PC-9 (cell line): ENCODE measurements at regions not wholly inside any gene's neighbourhood (a gene's known extent, or its start where the extent isn't known, plus 50 kb on each side); places are given as distances from the start of the nearest gene placed in this dataset.

Experiments
- CTCF ChIP-seq: fragments of 200-600 bp; sonication (generic); conservative IDR thresholded peaks from 2 replicates; pipeline ENCODE4 v1.6.1; 2017; ENCODE audit warnings: mixed run types, antibody characterized with exemption, mild to moderate bottlenecking, moderate library complexity
- EZH2 ChIP-seq: fragments of 200-600 bp; sonication (generic); IDR thresholded peaks from 2 replicates; pipeline ENCODE4 v1.8.0; 2017; ENCODE audit warnings: antibody characterized with exemption, low read depth

- TF ChIP-seq CTCF (no peak), EZH2 (no peak)
Measured at GRCh38 chr14:65827520-65827919, 415.0 kb downstream of the FUT8 start.
